Gastroesophageal sphincter (tissue), 3 donors: ENCODE measurements at regions not wholly inside any gene's neighbourhood (a gene's known extent, or its start where the extent isn't known, plus 50 kb on each side); places are given as distances from the start of the nearest gene placed in this dataset.

Experiments
- POLR2A ChIP-seq, 2 donors: fragments of 450-650 bp; IDR thresholded peaks; one replicate each; pipeline ENCODE4 v1.6.1; 2017; ENCODE audit warnings: antibody characterized with exemption in 2 of 2, mild to moderate bottlenecking in 2 of 2, moderate library complexity in 1 of 2
- POLR2AphosphoS5 ChIP-seq: sonication (generic); formaldehyde crosslinking; IDR thresholded peaks from one replicate; pipeline ENCODE4 v1.6.1; 2017; ENCODE audit warnings: antibody characterized with exemption
- TF ChIP-seq, protein P1 (sequence below), 4 experiments: fragments of 200-600 bp in 2 of 4; fragments of 450-650 bp in 2 of 4; sonication (generic) in 1 of 4; IDR thresholded peaks; one replicate each; pipeline ENCODE4 v1.5.1; 2017 to 2019; ENCODE audit warnings: antibody characterized with exemption in 4 of 4, mild to moderate bottlenecking in 2 of 4, moderate library complexity in 2 of 4

DNA sequence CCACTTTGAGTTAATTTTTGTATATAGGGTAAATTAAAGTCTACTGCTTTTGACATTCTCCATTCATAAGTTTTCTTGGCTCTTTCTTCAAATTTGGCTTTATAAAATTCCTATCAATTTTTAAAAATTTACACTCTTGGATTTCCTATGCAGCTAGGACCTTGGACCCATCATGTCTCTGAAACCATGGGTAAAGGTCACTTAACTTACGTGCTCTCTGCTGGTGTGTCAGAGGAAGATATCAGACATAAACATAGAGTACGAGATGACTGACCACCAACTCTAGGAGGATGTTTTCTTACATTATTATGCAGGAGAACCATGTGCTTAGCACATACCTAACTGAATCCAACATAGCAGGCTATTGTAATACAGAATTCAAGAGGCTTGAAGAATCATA, 62.5 kb upstream of the C1GALT1C1 start:
- no peak for TF ChIP-seq POLR2A (IDR thresholded peaks at IDR 0.05)
- TF ChIP-seq, protein P1, sequence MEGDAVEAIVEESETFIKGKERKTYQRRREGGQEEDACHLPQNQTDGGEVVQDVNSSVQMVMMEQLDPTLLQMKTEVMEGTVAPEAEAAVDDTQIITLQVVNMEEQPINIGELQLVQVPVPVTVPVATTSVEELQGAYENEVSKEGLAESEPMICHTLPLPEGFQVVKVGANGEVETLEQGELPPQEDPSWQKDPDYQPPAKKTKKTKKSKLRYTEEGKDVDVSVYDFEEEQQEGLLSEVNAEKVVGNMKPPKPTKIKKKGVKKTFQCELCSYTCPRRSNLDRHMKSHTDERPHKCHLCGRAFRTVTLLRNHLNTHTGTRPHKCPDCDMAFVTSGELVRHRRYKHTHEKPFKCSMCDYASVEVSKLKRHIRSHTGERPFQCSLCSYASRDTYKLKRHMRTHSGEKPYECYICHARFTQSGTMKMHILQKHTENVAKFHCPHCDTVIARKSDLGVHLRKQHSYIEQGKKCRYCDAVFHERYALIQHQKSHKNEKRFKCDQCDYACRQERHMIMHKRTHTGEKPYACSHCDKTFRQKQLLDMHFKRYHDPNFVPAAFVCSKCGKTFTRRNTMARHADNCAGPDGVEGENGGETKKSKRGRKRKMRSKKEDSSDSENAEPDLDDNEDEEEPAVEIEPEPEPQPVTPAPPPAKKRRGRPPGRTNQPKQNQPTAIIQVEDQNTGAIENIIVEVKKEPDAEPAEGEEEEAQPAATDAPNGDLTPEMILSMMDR (IDR thresholded peaks at IDR 0.05) = no peak
- no peak for TF ChIP-seq POLR2AphosphoS5
